Stimulated activated CD8-positive, alpha-beta memory T cell treated with anti-CD3 and anti-CD28 coated beads, Interleukin-7, amount 100 ng/mL, for 24 hours (primary cell): ENCODE measurements at regions not wholly inside any gene's neighbourhood (a gene's known extent, or its start where the extent isn't known, plus 50 kb on each side); places are given as distances from the start of the nearest gene placed in this dataset.
"Not testable (repeated sequence)": the region's sequence is repeated elsewhere in the genome, so short reads cannot be mapped to it uniquely, and the experiment has no call there.

ENCODE experiments used
- DNase-seq: peaks from one replicate; pipeline ENCODE4 v3.0.0-alpha.2; 2020; ENCODE audit warnings: low read depth

- no peak for DNase-seq
Observed at GRCh38 chr3:127417709-127418559, 130.1 kb upstream of the PRR20G start.

GRCh38 chr3:127413871-127414270 lies 126.0 kb upstream of the PRR20G start:
- DNase-seq, result no peak

DNA sequence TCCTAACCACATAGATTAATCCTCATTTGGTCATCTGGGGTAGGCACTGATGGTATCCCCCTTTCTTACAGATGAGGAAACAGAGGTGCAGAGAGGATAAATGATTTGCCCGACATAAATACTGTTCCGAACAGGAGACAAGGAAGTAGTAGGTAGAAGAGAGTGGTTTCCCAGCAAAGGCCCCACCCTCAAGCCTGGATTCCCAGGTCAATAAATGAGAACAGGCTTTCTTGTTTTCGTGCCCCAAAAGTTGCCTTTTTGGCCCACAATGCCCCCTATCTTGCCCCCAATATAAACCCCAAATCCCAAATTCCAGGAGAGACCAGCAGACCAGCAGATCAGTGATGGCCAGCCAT lies 125.5 kb upstream of the PRR20G start:
- no peak for DNase-seq

GRCh38 chr3:127412578-127413317 lies 124.9 kb upstream of the PRR20G start:
- no peak for DNase-seq

DNA sequence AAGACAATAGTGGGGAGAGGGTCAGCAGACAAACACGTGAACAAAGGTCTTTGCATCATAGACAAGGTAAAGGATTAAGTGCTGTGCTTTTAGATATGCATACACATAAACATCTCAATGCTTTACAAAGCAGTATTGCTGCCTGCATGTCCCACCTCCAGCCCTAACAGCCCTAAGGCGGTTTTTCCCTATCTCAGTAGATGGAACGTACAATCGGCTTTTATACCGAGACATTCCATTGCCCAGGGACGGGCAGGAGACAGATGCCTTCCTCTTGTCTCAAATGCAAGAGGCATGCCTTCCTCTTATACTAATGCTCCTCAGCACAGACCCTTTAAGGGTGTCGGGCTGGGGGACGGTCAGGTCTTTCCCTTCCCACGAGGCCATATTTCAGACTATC lies 124.0 kb upstream of the PRR20G start:
- not testable (repeated sequence) for DNase-seq

GRCh38 chr3:127411083-127411727 lies 123.4 kb upstream of the PRR20G start:
- DNase-seq, result no peak

DNA sequence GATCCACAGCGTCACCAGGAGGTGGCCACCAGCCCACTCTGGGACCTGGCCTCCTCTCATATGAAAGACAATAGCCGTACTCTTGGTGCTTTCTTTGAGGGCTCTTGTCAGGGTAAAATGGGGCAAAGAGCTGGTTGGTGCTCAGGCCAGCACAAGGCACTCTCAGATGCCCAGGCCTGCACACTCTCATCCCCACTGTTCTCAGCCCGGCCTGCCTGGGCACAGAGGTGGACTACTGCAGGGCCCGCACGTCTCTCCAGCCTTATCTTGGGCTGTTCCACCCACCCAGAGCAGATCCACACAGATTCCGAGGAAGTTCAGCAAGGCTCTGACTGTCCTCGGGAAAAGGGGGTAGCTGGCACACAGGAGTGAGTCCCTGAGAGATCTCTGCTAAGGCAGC lies 122.8 kb upstream of the PRR20G start:
- DNase-seq, result no peak

GRCh38 chr3:127410137-127410488 lies 122.3 kb upstream of the PRR20G start:
- no peak for DNase-seq

DNA sequence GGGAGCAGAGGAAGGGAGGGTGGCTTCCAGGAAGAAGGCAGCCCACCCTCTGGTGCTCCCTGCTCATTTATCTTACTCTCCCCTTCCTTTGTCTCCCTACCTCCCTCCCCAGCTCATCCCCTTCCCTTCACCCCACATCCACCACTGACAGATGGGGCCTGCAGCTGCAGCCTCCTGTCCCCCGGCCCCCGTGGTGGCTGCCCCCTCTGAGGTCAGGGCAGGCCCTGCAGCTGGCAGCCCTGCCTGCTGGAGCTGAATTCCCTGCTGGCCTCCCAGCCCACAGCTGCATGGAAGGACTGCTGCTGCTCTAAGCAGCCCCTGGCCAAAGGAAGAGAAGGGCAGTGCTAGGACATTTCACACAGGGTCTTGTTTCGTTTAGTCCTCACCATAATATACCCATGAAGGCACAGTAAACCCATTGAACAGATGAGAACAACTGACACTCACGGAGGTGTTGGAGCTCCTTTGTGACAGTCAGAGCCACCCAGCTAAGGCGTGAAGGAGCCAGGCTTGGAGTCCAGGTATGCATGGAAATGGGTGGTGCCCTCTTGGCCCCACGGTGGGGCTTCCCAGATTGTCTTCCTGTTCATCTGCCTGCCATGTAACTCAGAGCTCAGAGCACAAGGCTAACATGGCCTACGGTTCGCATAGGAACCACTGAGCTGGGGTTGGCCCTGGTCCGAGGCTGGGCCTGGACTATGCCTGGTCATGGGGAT lies 121.7 kb upstream of the PRR20G start:
- no peak for DNase-seq

DNA sequence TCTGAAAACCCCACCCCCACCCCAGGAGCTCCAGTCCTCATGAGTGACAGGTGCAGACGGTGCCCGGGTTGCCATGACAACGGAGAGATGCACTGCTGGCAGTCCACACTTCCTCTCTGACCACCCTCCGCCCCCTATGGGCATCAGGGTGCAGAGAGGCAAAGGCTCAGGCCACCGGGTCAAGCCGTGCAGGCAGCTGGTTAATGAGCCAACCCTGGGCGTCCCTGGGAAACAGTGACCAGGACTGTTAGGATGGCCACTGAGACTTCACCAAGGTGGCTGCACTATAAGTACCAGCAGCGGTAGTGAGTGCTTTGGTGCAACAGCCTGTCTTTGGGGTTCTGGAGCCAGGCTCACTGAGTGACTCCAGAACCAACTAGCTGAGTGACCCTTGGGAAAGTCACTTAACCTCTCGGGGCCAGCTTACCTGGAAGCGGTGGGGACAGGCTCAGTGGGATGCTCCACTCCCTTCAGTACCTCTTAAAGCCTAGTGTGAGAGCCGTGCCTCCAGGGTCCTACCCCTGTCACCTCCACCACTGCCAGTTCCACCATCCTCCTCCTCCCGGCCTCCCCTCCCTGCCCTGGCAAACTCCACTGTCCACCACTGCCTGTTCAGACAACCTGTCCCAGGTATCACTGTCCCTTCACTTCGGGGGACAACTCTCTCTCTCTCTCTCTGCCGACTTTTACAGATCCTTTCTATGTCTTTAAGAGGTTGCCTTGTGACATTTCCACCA lies 121.0 kb upstream of the PRR20G start:
- no peak for DNase-seq

DNA sequence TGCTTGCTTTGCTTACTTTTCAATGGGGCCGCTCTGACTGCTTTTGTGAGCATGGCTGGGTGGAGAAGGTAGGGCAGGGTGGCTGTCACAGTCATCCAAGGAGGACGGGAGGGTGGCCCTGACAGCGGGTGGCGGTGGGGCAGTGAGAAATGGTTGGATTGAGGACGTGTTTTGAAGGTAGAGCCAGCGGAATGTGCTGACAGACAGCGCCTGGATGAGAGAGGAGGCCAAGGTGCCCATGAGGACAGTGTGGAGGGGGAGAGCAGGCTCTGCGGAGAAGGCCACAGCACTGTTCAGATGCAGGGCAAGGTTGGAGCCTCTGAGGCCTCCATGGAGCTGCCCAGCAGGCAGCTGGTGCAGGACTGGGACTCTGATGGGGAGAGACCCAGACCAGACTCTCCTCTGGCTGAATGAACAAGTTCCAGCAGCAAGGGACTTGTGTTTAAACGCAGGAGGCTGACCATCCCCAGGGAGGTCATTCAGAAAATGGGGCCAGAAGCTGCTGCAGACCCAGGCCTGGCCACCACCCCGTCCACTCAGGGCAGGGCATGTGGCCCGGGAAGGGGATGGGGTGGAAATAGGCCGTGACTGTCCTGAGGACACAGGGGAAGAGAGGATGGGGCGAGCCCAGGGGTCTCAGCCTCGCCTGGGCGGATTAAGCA lies 120.3 kb upstream of the PRR20G start:
- DNase-seq, result no peak

DNA sequence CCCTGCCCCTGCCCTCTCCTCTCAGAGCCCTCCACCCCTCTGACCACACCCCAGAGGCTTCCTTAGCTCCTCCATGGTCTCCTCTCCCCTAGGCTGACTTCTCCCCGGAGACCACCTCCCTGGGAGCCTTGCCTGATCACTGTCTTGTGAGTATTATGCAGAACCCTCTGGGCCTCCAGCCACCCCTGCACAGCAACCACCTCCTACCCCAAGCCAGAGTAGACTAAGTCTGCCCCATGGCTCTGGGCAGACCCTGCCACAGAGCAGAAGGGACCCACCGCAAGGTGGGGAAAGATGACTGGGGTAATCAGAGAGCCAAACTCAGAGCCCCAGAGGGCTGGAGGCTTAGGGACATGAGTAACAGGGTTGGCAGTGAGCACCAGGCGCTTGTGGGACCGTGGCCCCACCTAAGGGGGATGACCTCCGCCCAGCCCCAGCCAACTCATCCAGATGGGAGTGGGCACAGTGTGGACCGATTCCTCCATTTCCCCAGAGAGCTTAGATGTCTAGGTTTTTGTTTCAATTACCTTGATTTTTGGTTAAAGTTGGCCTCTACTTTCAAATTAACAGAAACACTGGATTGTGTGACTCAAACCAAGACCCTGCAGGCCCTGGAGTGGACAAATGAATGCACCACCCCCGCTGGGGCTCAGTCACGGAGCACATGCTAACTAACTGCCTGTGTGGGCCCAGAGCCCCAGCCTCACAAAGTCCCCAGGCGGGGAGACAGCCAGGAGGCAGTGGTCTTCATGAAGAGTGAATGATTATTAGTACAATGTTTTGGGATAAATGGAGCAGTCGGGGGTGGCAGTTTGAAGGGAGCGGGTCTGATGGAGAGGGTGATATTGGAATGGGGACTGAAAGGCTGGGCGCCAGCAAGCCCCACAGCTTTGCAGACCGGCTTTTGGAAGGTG lies 119.4 kb upstream of the PRR20G start:
- no peak for DNase-seq

DNA sequence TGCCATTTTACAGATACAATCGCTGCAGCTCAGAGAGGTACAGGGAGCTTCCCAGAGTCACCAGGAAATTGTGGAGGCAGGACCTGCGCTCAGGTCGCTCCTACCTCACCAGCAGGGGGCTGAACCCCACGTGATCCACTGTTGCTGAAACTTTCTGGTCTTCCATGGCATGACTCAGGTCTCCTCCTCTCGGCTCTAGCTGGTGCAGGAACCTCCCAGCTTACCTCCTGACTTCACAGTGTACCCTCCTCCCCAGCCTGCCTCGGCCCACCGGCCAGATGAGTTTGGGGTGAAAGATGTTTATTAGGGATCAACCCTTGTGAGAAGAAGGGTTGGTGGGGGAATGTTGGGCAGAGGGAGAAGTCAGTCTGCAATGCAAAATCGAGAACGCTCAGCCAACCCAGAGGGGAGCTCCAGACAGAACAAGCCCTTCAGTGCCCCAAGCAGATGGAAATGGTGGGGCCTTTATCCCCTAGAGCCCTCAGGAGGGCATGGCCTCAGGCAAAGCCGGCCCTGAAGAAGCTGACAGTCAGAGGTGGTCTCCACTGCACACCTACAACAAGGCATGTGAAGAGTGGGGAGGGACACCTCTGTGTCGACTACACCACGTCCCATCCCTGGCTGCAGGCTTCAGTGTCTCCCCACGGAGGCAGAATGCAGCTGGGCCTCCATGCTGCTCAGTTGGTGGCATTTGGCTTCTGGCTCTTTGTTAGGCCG lies 118.6 kb upstream of the PRR20G start:
- DNase-seq, result no peak

- no peak for DNase-seq
Observed at GRCh38 chr3:127405791-127406190, 117.9 kb upstream of the PRR20G start.

DNA sequence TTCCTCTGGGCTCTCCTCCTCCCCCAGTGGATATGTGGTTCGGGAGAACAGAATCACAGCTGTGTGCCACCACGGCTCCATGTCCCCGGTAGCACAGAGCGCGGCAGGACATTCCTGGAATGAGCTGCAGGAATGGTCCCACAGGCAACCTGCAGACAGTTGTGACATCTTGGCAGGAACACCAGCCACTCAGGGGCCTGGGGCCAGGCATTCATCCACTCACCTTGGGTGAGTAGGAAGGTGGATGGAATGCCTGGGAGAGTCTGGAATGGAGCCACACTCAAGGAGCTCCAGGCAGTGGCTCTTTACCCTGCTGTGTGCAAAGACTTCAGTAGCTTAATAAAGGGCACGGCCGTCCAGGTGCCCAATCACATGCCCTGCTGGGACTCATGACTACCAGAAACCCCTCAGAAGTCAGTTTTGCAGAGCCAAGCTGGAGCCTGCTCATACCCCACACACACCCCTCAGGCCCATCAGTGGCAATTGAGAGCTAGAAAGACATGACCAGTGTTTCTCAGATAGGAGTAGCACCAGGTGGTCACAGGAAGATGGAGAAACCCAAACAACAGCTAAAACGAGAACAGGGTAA lies 117.3 kb upstream of the PRR20G start:
- DNase-seq, result no peak

DNA sequence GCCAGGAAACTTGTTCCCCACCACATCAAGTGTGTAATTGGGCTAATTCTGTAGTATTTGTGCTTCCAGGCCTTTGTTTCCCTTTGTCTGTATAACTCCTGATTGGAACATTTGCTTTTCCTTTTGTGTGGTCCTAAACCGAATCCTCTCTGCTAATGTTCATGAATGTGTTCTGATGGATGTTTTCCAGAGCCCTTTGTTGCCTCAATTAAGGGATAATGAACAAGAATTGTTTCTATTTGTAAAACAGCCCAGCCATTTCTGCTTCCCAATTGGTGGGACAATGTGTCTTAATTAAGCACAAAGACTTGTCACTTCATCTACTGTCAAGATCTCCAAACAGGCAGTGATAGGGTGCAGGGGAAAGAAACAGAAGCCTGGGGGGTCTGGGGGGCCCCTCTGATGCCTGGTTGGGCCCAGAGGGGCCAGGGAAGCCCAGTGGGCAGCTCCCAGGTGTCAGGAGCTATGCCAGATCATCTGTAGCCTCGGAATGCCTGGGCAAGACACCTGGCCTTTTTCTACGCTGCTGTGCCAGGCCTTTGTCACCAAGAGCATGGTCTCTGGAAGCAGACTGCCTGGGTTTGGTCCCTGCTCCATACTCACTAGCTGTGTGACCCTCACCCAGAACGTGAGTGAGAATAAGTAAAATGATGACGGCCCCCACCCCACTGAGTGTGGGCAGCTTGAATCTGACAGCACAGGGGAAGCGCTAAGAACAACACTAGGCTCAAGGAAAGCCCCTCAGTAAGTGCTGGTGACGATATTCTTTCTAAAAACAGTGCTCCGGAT lies 116.6 kb upstream of the PRR20G start:
- no peak for DNase-seq

DNA sequence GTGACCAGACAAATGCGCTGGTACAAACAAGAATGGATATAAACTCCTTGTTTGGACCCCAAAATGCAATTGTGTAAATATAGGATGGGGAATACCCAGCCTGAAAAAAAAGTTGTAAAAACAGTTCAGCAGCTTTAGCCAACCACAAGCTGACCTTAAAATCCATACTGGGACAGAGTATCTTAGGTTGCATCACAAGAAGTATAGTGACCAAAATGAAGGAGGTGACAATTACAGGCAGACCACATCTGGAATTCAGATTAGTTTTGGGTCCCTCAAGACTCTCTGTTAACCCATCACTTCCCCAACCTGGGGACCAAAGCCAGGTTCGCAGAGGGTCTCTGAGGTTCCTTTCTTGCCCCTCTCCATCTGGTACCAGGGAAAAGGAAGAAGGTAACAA lies 115.9 kb upstream of the PRR20G start:
- DNase-seq, result no peak

DNA sequence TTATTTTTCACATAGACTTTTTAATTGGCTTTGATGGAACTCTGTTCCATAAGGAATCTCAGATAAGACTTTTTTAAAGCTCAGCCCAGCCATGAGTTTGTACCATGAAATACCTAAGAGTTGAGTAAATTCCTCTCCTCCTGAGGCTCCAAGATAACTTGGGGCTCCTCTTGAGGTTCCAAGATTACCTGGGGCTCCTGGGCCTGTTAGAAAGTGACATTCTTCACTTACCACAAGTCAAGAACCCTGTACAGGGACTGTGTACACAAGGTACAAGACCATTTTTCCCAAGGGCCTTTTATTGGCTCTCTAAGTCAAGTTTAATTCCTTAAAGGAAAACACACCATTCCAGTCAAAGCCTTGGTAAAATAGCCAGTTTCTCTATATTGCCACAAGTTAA lies 111.3 kb upstream of the PRR20G start:
- no peak for DNase-seq
